ENCODE measurements at regions not wholly inside any gene's neighbourhood (a gene's known extent, or its start where the extent isn't known, plus 50 kb on each side); places are given as distances from the start of the nearest gene placed in this dataset.

DNA sequence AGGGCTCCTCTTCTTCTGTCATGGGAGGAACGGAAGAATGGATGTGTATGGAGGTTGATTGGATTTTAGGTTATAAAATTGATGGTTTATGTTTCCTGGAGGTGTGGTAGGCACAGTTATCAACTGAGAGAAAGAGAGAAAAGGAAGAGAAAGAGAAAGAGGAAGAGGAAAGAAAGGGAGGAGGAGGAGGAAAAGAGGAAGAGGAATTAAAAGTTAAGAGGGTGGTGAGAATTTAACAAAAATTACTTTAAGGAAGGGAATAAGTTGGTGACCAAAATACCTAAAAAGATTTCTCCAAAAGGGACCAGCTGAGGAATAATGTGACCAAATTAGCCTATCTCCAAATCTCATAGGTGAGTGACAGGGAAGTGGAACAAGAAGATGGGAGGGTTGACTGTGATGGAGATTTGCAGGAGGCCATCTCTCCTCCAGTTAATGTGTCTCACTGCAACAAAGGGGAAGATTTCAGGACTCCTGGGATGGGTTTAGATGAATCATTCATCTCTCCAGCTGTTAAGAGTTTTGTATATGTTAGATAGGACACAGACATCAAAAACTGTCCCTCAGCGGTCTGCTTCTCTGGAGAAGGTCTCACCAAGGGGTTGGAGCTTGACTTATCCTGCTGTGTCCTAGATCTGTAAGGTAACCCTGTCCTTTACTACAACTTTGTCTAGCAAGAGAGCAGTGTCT is 76.0 kb upstream of the TMC1 start:
- peaks cover 40% of the 10 kb centered on the region for H3F3A ChIP-seq (ENCODE audit: insufficient read depth, low read depth)
- no peaks in the 10 kb centered on the region for H3K27me3 ChIP-seq (ENCODE audit: insufficient read depth, low read depth)
- no peak overlapping the region for H2AFZ ChIP-seq
- CTCF ChIA-PET: interaction anchor here (0.6 kb wide), 1 partner anchor 61 kb away, joined by 4 read pairs; no protein-coding TSS in a partner anchor
- no peak for DNase-seq
- no peaks in the 10 kb centered on the region for H3K9me3 ChIP-seq (ENCODE audit: insufficient read depth, low read depth)
- H3K4me1 ChIP-seq (replicated peaks; ENCODE audit: insufficient read depth): peaks cover 42% of the 10 kb centered on the region
- H4K20me1 ChIP-seq (ENCODE audit: insufficient read depth): no peaks in the 10 kb centered on the region
- BruUV-seq (replicated peaks): no TSS peak
- no peaks in the 10 kb centered on the region for H3K9me2 ChIP-seq (ENCODE audit: insufficient read depth)
- no peak overlapping the region for H3K27ac ChIP-seq
- POLR2A ChIA-PET (ENCODE audit: unreplicated experiment): no interaction called here
- TF ChIP-seq EZH2 (IDR thresholded peaks at IDR 0.05; ENCODE audit: low read depth): no peak
- TF ChIP-seq CTCF (conservative IDR thresholded peaks at IDR 0.05): no peak
- H3K79me2 ChIP-seq (ENCODE audit: low read depth): no peaks in the 10 kb centered on the region
- no peaks in the 10 kb centered on the region for H3K36me3 ChIP-seq (ENCODE audit: low read depth)
- no peak overlapping the region for H3K4me3 ChIP-seq
- intact Hi-C loops (cut with micrococcal nuclease; ENCODE audit: unreplicated experiment): loop anchor here (10.0 kb wide), 1 partner anchor 379 kb away; no protein-coding TSS in a partner anchor
- H3K4me2 ChIP-seq: no peak overlapping the region

- H3K4me1 ChIP-seq (replicated peaks; ENCODE audit: insufficient read depth): peaks cover 42% of the 10 kb centered on the region
- peak overlapping the region; percentile 82 for H3K27ac ChIP-seq
- intact Hi-C loops (cut with micrococcal nuclease; ENCODE audit: unreplicated experiment): loop anchor here (5.0 to 10.0 kb wide), 6 partner anchors 47 to 380 kb away; no protein-coding TSS in a partner anchor
- no peak overlapping the region for H3K4me2 ChIP-seq
- H3K9me2 ChIP-seq (ENCODE audit: insufficient read depth): no peaks in the 10 kb centered on the region
- H3K4me3 ChIP-seq: no peak overlapping the region
- no peak overlapping the region for H2AFZ ChIP-seq
- H3K79me2 ChIP-seq (ENCODE audit: low read depth): no peaks in the 10 kb centered on the region
- DNase-seq: peak in 1 of 2 experiments; percentile 69
- POLR2A ChIA-PET (ENCODE audit: unreplicated experiment): interaction anchor here (0.6 to 1.0 kb wide), 2 partner anchors 79 to 129 kb away, joined by 6 read pairs; partner anchors contain the start of gene ZFAND5
- BruUV-seq (replicated peaks): no TSS peak
- CTCF ChIA-PET: no interaction called here
- H3F3A ChIP-seq (ENCODE audit: insufficient read depth, low read depth): peaks cover 40% of the 10 kb centered on the region
- H3K9me3 ChIP-seq (ENCODE audit: insufficient read depth, low read depth): no peaks in the 10 kb centered on the region
- no peak for TF ChIP-seq EZH2 (IDR thresholded peaks at IDR 0.05; ENCODE audit: low read depth)
- no peak for TF ChIP-seq CTCF (conservative IDR thresholded peaks at IDR 0.05)
- no peaks in the 10 kb centered on the region for H4K20me1 ChIP-seq (ENCODE audit: insufficient read depth)
- H3K27me3 ChIP-seq (ENCODE audit: insufficient read depth, low read depth): no peaks in the 10 kb centered on the region
- no peaks in the 10 kb centered on the region for H3K36me3 ChIP-seq (ENCODE audit: low read depth)
Observed at GRCh38 chr9:72444435-72444834, 77.0 kb upstream of the TMC1 start.

DNA sequence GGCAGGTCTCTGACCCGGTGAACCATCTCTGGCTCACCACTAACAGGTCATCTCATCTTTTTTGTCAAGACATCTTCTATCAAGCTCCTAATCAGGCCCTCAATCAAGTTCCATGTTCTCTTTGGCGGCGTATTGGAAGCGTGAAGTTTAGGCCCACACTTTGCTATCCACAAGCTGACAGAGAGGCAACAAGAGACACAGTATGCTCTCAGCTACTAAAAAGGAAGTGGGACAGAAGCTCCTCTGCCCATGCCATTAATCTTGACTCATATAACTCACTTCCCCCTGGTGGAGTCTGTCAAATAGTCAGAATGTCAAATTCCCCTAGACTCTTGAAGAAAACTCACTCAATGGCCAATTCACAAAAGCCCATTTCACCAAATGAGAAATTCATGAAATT is 77.6 kb upstream of the TMC1 start:
- TF ChIP-seq EZH2 (IDR thresholded peaks at IDR 0.05; ENCODE audit: low read depth) (no peak), CTCF (conservative IDR thresholded peaks at IDR 0.05) (no peak)
- H3K9me3 ChIP-seq (ENCODE audit: insufficient read depth, low read depth): no peaks in the 10 kb centered on the region
- peaks cover 40% of the 10 kb centered on the region for H3F3A ChIP-seq (ENCODE audit: insufficient read depth, low read depth)
- H3K79me2 ChIP-seq (ENCODE audit: low read depth): no peaks in the 10 kb centered on the region
- BruUV-seq (replicated peaks): no TSS peak
- intact Hi-C loops (cut with micrococcal nuclease; ENCODE audit: unreplicated experiment): loop anchor here (1.0 to 10.0 kb wide), 7 partner anchors 47 to 381 kb away; partner anchors contain the start of gene ZFAND5
- H3K4me1 ChIP-seq (replicated peaks; ENCODE audit: insufficient read depth): peaks cover 42% of the 10 kb centered on the region
- no peaks in the 10 kb centered on the region for H3K36me3 ChIP-seq (ENCODE audit: low read depth)
- H2AFZ ChIP-seq: no peak overlapping the region
- no peak overlapping the region for H3K4me2 ChIP-seq
- no peaks in the 10 kb centered on the region for H3K27me3 ChIP-seq (ENCODE audit: insufficient read depth, low read depth)
- ChIA-PET POLR2A (ENCODE audit: unreplicated experiment) (interaction anchor here (0.6 to 1.0 kb wide), 5 partner anchors 78 to 378 kb away, joined by 3 to 6 read pairs (median 5); partner anchors contain the start of gene ZFAND5), CTCF (interaction anchor here (0.8 kb wide), 1 partner anchor 85 kb away, joined by 3 read pairs; no protein-coding TSS in a partner anchor)
- H3K9me2 ChIP-seq (ENCODE audit: insufficient read depth): no peaks in the 10 kb centered on the region
- no peak overlapping the region for H3K4me3 ChIP-seq
- DNase-seq: no peak
- no peaks in the 10 kb centered on the region for H4K20me1 ChIP-seq (ENCODE audit: insufficient read depth)
- peak overlapping the region; percentile 82 for H3K27ac ChIP-seq
